K562 (cell line): ENCODE measurements at regions not wholly inside any gene's neighbourhood (a gene's known extent, or its start where the extent isn't known, plus 50 kb on each side); places are given as distances from the start of the nearest gene placed in this dataset.

ENCODE experiments used
- ATAC-seq: fragments of 200-7000 bp; cut with Tn5 transposase; 3 replicates; pipeline ENCODE4 v1.9.1; 2020; ENCODE audit warnings: moderate library complexity
- BruUV-seq: library from RNA; stranded (reverse); fragments of 400-500 nt; replicated peaks from 2 replicates; lab custom pipeline; 2021; lab: Mats Ljungman, UMichigan
- CTCF ChIA-PET: fragments of 300-600 bp; formaldehyde crosslinking; extraction: SDS; loops from one replicate; lab custom pipeline; 2021; ENCODE audit warnings: low intra/inter-chr PET ratio; lab: Yijun Ruan, JAX
- POLR2A ChIA-PET: fragments of 300-600, 350-650 bp; sonication (Branson Sonifier 250); formaldehyde crosslinking; extraction: SDS; loops from one replicate; lab custom pipeline; 2021; ENCODE audit warnings: antibody characterized with exemption, inconsistent platforms; lab: Yijun Ruan, JAX
- DNase-seq, 4 experiments: peaks; one replicate each; pipeline versions ENCODE4 v3.0.0 to v3.0.0-alpha.2; 2011 to 2018; ENCODE audit warnings: low spot score in 3 of 4, mixed read lengths in 3 of 4; ENCODE audit errors: extremely low read depth in 1 of 4
- FAIRE-seq: peaks from 2 replicates; lab custom pipeline; 2011; peaks lifted over from hg19 to GRCh38; lab: Jason Lieb, UNC
- H2AFZ ChIP-seq: 2 replicates; pipeline ENCODE4 v1.6.0; 2011; ENCODE audit warnings: low read depth, low read length, control low read depth, inconsistent platforms
- H3K27ac ChIP-seq: fragments of 200-600 bp; 3 replicates; pipeline ENCODE4 v1.8.0; 2011; ENCODE audit warnings: low read depth, mild to moderate bottlenecking, control low read depth, inconsistent platforms, low read length, moderate library complexity, mixed read lengths; ENCODE audit errors: extremely low read depth
- H3K27me3 ChIP-seq, 2 experiments: fragments of 300-600 bp in 1 of 2; 2 replicates in 1 of 2; 3 replicates in 1 of 2; pipeline versions ENCODE4 v1.6.0 to v1.8.0; 2011; ENCODE audit warnings: inconsistent platforms in 2 of 2, low read length in 2 of 2, mild to moderate bottlenecking in 1 of 2, mixed read lengths in 1 of 2, moderate library complexity in 1 of 2; ENCODE audit not compliant: control insufficient read depth in 2 of 2, insufficient read depth in 2 of 2
- H3K36me3 ChIP-seq: fragments of 300-600 bp; 3 replicates; pipeline ENCODE4 v1.8.0; 2011; ENCODE audit warnings: mild to moderate bottlenecking, low read length, inconsistent platforms; ENCODE audit not compliant: control insufficient read depth, insufficient read depth
- H3K4me1 ChIP-seq, 2 experiments: fragments of 200-600 bp in 1 of 2; replicated peaks in 1 of 2; 2 replicates in 1 of 2; 3 replicates in 1 of 2; pipeline versions ENCODE4 v1.5.1 to v1.8.0; 2011; ENCODE audit warnings: inconsistent platforms in 2 of 2, low read length in 2 of 2, mild to moderate bottlenecking in 1 of 2, mixed read lengths in 1 of 2, moderate library complexity in 1 of 2; ENCODE audit not compliant: control insufficient read depth in 2 of 2, insufficient read depth in 2 of 2
- H3K4me2 ChIP-seq: 2 replicates; pipeline ENCODE4 v1.6.1; 2011; ENCODE audit warnings: low read length, control low read depth, inconsistent platforms, mixed read lengths; ENCODE audit not compliant: insufficient read depth
- H3K4me3 ChIP-seq: fragments of 200-600 bp; sonication (generic), shearing (Covaris generic); 2 replicates; pipeline ENCODE4 v1.5.1; 2016; ENCODE audit warnings: control low read depth, inconsistent platforms
- H3K79me2 ChIP-seq: fragments of 200-600 bp; 3 replicates; pipeline ENCODE4 v1.8.0; 2011; ENCODE audit warnings: low read length, inconsistent platforms; ENCODE audit not compliant: control insufficient read depth, insufficient read depth
- H3K9ac ChIP-seq, 2 experiments: 2 replicates each; pipeline versions ENCODE4 v1.6.0 to v1.6.1; 2011; ENCODE audit warnings: low read depth in 2 of 2, low read length in 2 of 2, control low read depth in 1 of 2, inconsistent platforms in 1 of 2, mild to moderate bottlenecking in 1 of 2, mixed read lengths in 1 of 2; ENCODE audit not compliant: insufficient read depth in 1 of 2
- H3K9me1 ChIP-seq: one replicate; pipeline ENCODE4 v1.6.0; 2011; ENCODE audit warnings: inconsistent platforms, mild to moderate bottlenecking, low read length, moderate library complexity; ENCODE audit not compliant: control insufficient read depth, insufficient read depth
- H3K9me3 ChIP-seq: replicated peaks from 2 replicates; pipeline ENCODE4 v1.5.1; 2011; ENCODE audit warnings: low read depth, low read length, inconsistent platforms; ENCODE audit not compliant: control insufficient read depth, insufficient read depth
- H4K20me1 ChIP-seq: replicated peaks from 2 replicates; pipeline ENCODE4 v1.6.1; 2011; ENCODE audit warnings: low read length, inconsistent platforms, mixed read lengths; ENCODE audit not compliant: control insufficient read depth, insufficient read depth
- ARID2 ChIP-seq: fragments of 450-650 bp; IDR thresholded peaks from 2 replicates; pipeline ENCODE4 v1.6.1; 2017; ENCODE audit warnings: antibody characterized with exemption, mild to moderate bottlenecking
- ATF7 ChIP-seq: fragments of 450-650 bp; IDR thresholded peaks from 2 replicates; pipeline ENCODE4 v1.7.1; 2014; ENCODE audit warnings: mild to moderate bottlenecking, moderate library complexity
- CBX8 ChIP-seq: fragments of 200-600 bp; sonication (generic); IDR thresholded peaks from 2 replicates; pipeline ENCODE4 v1.6.1; 2012; ENCODE audit warnings: borderline replicate concordance, mixed run types, low read depth, mild to moderate bottlenecking, moderate library complexity, mixed read lengths, low read length, control low read depth, inconsistent platforms; ENCODE audit not compliant: poor library complexity, severe bottlenecking; ENCODE audit errors: extremely low read depth
- DNMT1 ChIP-seq: fragments of 450-650 bp; IDR thresholded peaks from 2 replicates; pipeline ENCODE4 v1.6.1; 2016; ENCODE audit warnings: antibody characterized with exemption, mild to moderate bottlenecking
- ETV1 ChIP-seq: fragments of 450-650 bp; conservative IDR thresholded peaks from 2 replicates; pipeline ENCODE4 v1.6.1; 2016; ENCODE audit warnings: missing genetic modification characterization, control low read depth, low read depth, missing compliant biosample characterization
- HLTF ChIP-seq: fragments of 450-650 bp; IDR thresholded peaks from 2 replicates; pipeline ENCODE4 v1.6.1; 2016
- HMG20B ChIP-seq: fragments of 250-450 bp; sonication (Bioruptor Pico); IDR thresholded peaks from 2 replicates; pipeline ENCODE4 v1.5.0; 2021; ENCODE audit warnings: mild to moderate bottlenecking
- MBD1 ChIP-seq: fragments of 250-450 bp; sonication (Bioruptor Pico); IDR thresholded peaks from 2 replicates; pipeline ENCODE4 v1.8.0; 2022; ENCODE audit warnings: inconsistent platforms
- NFE2 ChIP-seq: IDR thresholded peaks from 2 replicates; pipeline ENCODE4 v1.6.1; 2014; ENCODE audit warnings: antibody characterized with exemption, low read depth
- NR2C2 ChIP-seq, 2 experiments: fragments of 200-800 bp in 1 of 2; sonication (Bioruptor generic) in 1 of 2; sonication (generic) in 1 of 2; formaldehyde crosslinking in 1 of 2; IDR thresholded peaks; 2 replicates each; pipeline versions ENCODE4 v1.6.1 to v1.8.0; 2016 to 2022; ENCODE audit warnings: mild to moderate bottlenecking in 1 of 2, missing compliant biosample characterization in 1 of 2, missing genetic modification characterization in 1 of 2, missing genetic modification reagents in 1 of 2
- PHB ChIP-seq: fragments of 250-450 bp; sonication (Bioruptor Pico); IDR thresholded peaks from 2 replicates; pipeline ENCODE4 v1.5.0; 2021
- SMAD4 ChIP-seq: fragments of 250-450 bp; sonication (Bioruptor Pico); conservative IDR thresholded peaks from 2 replicates; pipeline ENCODE4 v1.8.0; 2021; ENCODE audit warnings: inconsistent platforms, mild to moderate bottlenecking, moderate library complexity
- SMARCA4 ChIP-seq: fragments of 450-650 bp; IDR thresholded peaks from 2 replicates; pipeline ENCODE4 v1.6.1; 2016
- STAT5A ChIP-seq: IDR thresholded peaks from 2 replicates; pipeline ENCODE4 v1.6.1; 2012; ENCODE audit warnings: low read length, inconsistent platforms, borderline replicate concordance
- TAL1 ChIP-seq: fragments of 450-650 bp; IDR thresholded peaks from 2 replicates; pipeline ENCODE4 v1.6.1; 2016; ENCODE audit warnings: mild to moderate bottlenecking
- TBL1XR1 ChIP-seq, 2 experiments: IDR thresholded peaks; 2 replicates each; pipeline ENCODE4 v1.6.1; 2012; ENCODE audit warnings: improper control_type of control experiment in 2 of 2, low read length in 2 of 2, mild to moderate bottlenecking in 1 of 2
- TRIM24 ChIP-seq, 2 experiments: fragments of 450-650 bp; IDR thresholded peaks; 2 replicates each; pipeline ENCODE4 v1.6.1; 2016
- WGBS: fragments of 100-300 bp; shearing (Covaris generic); methylation state at CpG from one replicate; pipeline ENCODE4 v1.1.6; 2016; ENCODE audit warnings: low coverage, mixed read lengths; ENCODE audit not compliant: insufficient coverage; ENCODE audit errors: missing lambda C conversion rate; 5-methylcytosine and 5-hydroxymethylcytosine counted together
- in situ Hi-C: fragments of 300-500 bp; cut with MboI; formaldehyde crosslinking; loops from 4 replicates; pipeline ENCODE4 v1.15.0; 2018; ENCODE audit warnings: inconsistent platforms, mixed read lengths
- intact Hi-C: fragments of 100-400 bp; cut with micrococcal nuclease; formaldehyde crosslinking; loops from 2 replicates; pipeline ENCODE4 v1.14.2; 2022
- TF ChIP-seq, protein P1 (sequence below): fragments of 450-650 bp; formaldehyde crosslinking; IDR thresholded peaks from 2 replicates; pipeline ENCODE4 v1.4.0; 2020; ENCODE audit warnings: mild to moderate bottlenecking, moderate library complexity

DNA sequence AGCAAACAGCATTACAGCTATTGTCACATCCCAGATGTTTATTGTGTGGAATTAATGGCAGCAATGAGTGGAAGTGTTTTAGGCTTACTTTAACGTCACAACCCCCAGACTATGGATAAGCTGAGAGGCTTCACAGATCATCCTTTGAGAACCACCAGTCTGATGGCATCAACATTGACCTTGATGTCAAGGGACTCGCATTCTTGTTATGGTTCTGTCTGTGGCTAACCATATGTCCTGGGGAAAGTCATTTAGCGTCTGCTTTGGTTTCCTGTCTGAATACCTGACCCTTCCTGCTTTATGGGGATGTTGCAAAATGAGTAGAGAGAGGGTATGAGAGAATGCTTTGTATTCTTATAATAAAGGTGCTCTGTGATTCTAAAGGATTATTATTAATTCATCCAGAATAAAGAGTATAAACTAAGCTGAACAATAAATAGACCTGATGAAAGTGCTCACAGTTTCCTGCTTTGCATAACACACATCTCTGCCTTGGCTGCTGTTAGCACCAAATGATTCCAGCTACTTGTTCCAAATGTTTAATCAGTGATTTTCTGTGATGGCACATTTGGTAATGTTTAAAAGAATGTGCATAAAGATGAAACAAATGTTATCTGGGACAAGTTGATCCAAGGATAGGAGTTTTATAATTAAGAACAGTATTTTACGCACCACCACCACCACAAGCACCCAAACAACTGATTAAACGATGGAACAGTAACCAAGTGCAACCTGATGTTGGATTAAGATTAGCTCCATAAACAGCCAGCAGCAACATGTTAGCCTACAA is 116.9 kb upstream of the LRIG3 start (continued):
- TF ChIP-seq MBD1 (CRISPR knock-in tag), result no peak
- no peak for TF ChIP-seq NFE2

DNA sequence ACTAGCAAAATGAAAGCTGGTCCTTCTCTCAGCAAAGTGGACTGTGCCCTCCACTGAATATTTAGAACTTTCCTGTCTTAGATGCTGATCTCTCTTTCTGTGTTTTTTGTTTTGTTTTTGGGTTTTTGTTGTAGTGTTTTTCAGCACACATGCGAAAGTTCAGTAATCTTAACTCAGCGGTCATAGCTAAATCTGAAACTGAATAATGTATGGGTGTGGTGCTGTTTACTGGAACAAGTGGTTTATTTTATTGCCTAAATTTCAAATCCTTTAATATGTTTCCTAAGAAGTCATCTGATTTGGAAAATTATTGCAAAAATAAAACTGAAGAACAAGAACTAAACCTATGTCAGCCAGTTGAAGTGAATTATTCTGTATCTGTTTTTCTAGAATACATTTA is 116.0 kb upstream of the LRIG3 start:
- ATAC-seq, result no peak
- in situ Hi-C loops (no loop called here), intact Hi-C loops (no loop called here)
- no peak overlapping the region for H3K9ac ChIP-seq
- POLR2A ChIA-PET, result no interaction called here
- no peak overlapping the region for H2AFZ ChIP-seq
- TF ChIP-seq ATF7 (no peak), SMAD4 (CRISPR knock-in tag) (no peak), SMARCA4 (no peak), NR2C2 (CRISPR knock-in tag; IDR thresholded peaks at IDR 0.05) (no peak), NR2C2 (tag; IDR thresholded peaks at IDR 0.05) (no peak), TBL1XR1 (IDR thresholded peaks at IDR 0.05; ENCODE audit: low read length in 2 of 2) (no peak), HLTF (no peak), TAL1 (no peak), STAT5A (no peak), HMG20B (no peak), ETV1 (tag) (no peak), DNMT1 (no peak), MBD1 (CRISPR knock-in tag) (no peak), ARID2 (no peak), PHB (no peak), CBX8 (no peak), TRIM24 (IDR thresholded peaks at IDR 0.05) (no peak)
- TF ChIP-seq, protein P1, sequence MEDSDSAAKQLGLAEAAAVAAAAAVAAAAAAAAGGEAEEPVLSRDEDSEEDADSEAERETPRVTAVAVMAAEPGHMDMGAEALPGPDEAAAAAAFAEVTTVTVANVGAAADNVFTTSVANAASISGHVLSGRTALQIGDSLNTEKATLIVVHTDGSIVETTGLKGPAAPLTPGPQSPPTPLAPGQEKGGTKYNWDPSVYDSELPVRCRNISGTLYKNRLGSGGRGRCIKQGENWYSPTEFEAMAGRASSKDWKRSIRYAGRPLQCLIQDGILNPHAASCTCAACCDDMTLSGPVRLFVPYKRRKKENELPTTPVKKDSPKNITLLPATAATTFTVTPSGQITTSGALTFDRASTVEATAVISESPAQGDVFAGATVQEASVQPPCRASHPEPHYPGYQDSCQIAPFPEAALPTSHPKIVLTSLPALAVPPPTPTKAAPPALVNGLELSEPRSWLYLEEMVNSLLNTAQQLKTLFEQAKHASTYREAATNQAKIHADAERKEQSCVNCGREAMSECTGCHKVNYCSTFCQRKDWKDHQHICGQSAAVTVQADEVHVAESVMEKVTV (CRISPR knock-in tag), result no peak
- H3K9me3 ChIP-seq, result no peaks in the 10 kb centered on the region
- no peaks in the 10 kb centered on the region for H3K4me1 ChIP-seq
- FAIRE-seq, result no peak
- no peaks in the 10 kb centered on the region for H3K36me3 ChIP-seq
- no peak overlapping the region for H3K4me3 ChIP-seq
- no TSS peak for BruUV-seq
- no peaks in the 10 kb centered on the region for H3K9me1 ChIP-seq
- no peaks in the 10 kb centered on the region for H4K20me1 ChIP-seq
- CTCF ChIA-PET, result no interaction called here
- no peak overlapping the region for H3K27ac ChIP-seq
- WGBS, result 3% methylated on average over 2 of the region's 2 CpGs
- no peaks in the 10 kb centered on the region for H3K27me3 ChIP-seq
- no peak for DNase-seq
- H3K4me2 ChIP-seq, result no peak overlapping the region
- no peaks in the 10 kb centered on the region for H3K79me2 ChIP-seq
